ENCODE measurements at regions not wholly inside any gene's neighbourhood (a gene's known extent, or its start where the extent isn't known, plus 50 kb on each side); places are given as distances from the start of the nearest gene placed in this dataset.

DNA sequence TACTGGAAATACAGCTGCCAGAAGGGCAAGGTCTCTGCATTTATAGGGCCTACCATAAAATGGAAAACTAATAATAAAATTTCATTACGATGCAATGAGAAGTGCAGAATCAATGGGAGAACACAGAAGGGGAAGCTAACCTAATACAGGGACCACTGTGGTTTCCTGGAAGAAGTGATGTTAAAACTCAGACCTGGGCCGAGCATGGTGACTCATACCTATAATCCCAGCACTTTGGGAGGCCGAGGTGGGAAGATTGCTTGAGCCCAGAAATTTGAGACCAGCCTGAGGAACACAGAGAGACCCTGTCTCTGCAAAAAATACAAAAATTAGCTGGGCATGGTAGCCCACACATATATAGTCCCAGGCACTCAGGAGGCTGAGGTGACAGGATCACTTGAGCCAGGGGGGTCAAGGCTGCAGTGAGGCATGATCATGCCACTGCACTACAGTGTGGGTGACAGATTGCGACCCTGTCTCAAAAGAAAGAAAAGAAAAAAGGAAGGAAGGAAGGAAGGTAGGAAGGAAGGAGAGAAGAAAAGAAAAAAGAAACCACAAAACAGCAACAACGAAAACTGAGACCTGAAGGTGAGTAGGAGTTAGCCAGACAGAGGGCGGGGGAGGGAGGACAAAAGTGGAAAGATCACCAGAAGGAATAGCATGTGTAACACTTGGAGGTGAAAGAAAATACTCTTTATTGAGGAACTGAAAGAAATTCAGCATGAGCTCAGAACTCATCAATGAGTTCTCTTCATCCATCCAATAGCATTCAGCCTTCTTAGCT, 58.3 kb upstream of the DTNA start:
- H3K27me3 ChIP-seq (ENCODE audit: control insufficient read depth, insufficient read depth, low read length): no peaks in the 10 kb centered on the region
- H3K4me3 ChIP-seq (ENCODE audit: low read depth, low read length): no peak overlapping the region
- no peak overlapping the region for H3K27ac ChIP-seq (ENCODE audit: low read depth, low read length)
- H3K36me3 ChIP-seq (ENCODE audit: control insufficient read depth, insufficient read depth, low read length): no peaks in the 10 kb centered on the region
- no peaks in the 10 kb centered on the region for H3K9me3 ChIP-seq (ENCODE audit: control insufficient read depth, insufficient read depth, low read length)
- 89% methylated on average over 3 of the region's 6 CpGs for WGBS (ENCODE audit: insufficient coverage)
- no peak for DNase-seq (ENCODE audit: low read depth in 4 of 6, low spot score in 6 of 6)
- H3K4me1 ChIP-seq (ENCODE audit: control insufficient read depth, insufficient read depth, low read length): peaks cover 3% of the 10 kb centered on the region

DNA sequence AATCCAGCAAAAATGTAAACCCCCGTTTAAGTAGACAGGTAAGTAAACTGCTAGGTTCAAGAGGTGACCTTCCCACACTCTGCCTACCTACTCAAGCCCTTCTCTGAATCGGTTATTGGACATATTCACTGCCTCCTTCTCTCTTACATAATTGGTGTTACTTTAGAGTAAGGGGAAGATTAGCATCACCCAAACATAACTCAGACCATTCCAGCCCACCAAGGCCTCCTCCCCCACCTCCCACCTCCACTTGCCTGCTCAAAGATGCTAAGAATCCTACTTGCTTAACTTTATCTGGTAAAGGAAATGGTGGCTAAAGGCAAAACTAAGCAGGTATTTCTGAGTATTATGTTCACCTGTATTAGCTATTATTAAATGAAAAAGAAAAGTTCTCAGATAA, 55.0 kb upstream of the DTNA start:
- no peak overlapping the region for H3K4me3 ChIP-seq (ENCODE audit: low read depth, low read length)
- H3K27me3 ChIP-seq (ENCODE audit: control insufficient read depth, insufficient read depth, low read length): no peaks in the 10 kb centered on the region
- peaks cover 3% of the 10 kb centered on the region for H3K4me1 ChIP-seq (ENCODE audit: control insufficient read depth, insufficient read depth, low read length)
- no peaks in the 10 kb centered on the region for H3K36me3 ChIP-seq (ENCODE audit: control insufficient read depth, insufficient read depth, low read length)
- no CpG with 5 or more reads among the region's 2 CpGs for WGBS (ENCODE audit: insufficient coverage)
- H3K27ac ChIP-seq (ENCODE audit: low read depth, low read length): no peak overlapping the region
- DNase-seq (ENCODE audit: low read depth in 4 of 6, low spot score in 6 of 6): no peak
- no peaks in the 10 kb centered on the region for H3K9me3 ChIP-seq (ENCODE audit: control insufficient read depth, insufficient read depth, low read length)

DNA sequence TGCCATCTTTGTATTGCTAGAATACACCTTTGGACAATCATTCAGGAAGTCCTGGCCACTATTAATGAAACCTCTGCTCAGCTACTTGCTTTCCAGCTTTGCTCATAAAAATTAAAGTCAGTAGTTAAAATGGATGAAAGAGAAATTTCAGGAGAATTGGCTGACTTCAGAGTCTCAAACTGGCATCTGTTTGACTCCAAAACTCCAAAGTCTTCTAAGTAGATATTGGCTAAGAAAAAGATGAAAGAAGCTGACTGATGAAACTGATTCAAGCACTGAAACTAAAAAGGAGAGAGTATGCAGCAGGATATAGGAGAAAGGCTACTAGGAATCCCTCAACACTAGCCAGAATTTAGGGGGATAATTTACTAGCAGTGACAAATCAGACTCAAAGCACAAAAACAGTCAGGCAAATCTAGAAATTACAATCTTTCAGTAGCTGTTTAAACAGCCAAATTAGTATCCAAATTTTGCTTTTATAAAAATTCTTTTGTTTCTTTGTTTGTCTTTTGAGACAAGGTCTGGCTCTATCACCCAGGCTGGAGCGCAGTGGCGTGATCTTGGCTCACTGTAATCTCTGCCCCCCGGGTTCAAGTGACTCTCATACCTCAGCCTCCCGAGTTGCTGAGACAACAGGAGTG, 52.1 kb upstream of the DTNA start:
- no peaks in the 10 kb centered on the region for H3K4me1 ChIP-seq (ENCODE audit: control insufficient read depth, insufficient read depth, low read length)
- H3K27ac ChIP-seq (ENCODE audit: low read depth, low read length): no peak overlapping the region
- DNase-seq (ENCODE audit: low read depth in 4 of 6, low spot score in 6 of 6): peak in 1 of 6 donors; percentile 51
- no CpG with 5 or more reads among the region's 4 CpGs for WGBS (ENCODE audit: insufficient coverage)
- no peak overlapping the region for H3K4me3 ChIP-seq (ENCODE audit: low read depth, low read length)
- H3K36me3 ChIP-seq (ENCODE audit: control insufficient read depth, insufficient read depth, low read length): no peaks in the 10 kb centered on the region
- H3K9me3 ChIP-seq (ENCODE audit: control insufficient read depth, insufficient read depth, low read length): no peaks in the 10 kb centered on the region
- no peaks in the 10 kb centered on the region for H3K27me3 ChIP-seq (ENCODE audit: control insufficient read depth, insufficient read depth, low read length)

DNA sequence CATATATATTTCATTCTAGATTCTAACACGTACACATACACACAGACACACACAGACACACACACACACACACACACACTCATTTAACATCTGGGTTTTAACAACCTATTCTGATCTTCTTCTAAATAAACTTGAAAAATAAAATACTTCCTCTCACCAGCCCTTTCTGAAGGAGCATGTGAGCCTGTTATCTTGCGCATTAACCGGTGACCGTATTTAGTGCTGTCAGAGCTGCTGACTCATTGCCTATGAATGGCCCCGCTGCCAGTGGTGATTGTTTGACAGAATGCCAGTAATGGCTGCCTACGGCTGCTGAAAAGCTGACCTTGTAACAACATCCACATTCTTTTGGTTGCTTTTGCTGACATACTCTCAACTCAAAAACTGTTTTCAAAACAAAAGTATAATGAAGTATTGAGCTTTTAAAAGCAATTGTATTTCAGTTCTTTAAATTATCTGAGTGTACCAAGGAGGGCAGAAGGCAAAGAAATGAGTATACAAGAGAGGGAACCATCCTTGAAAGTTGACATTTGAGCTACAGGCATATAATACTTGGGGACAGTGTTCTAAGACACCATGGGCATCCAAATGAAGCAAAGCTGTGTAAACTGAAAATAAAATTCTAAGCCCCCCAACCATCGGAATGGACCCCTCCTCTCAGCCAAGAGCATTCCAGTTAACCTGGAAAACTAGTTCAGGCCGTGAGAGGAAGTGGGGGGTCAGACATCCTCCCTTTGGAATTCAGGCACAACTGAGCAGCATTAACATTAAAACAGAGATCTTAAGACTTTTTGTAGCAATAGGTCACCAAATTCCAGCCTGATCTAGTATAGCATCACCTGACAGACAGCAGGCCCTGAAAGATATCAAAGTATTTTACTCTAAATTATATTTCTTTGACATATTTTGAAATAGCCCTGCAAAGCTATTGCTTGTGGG, 50.2 kb upstream of the DTNA start:
- Histone ChIP-seq H3K4me1 (ENCODE audit: control insufficient read depth, insufficient read depth, low read length) (no peaks in the 10 kb centered on the region), H3K27ac (ENCODE audit: low read depth, low read length) (peak overlapping the region; percentile 40), H3K9me3 (ENCODE audit: control insufficient read depth, insufficient read depth, low read length) (no peaks in the 10 kb centered on the region), H3K4me3 (ENCODE audit: low read depth, low read length) (no peak overlapping the region), H3K36me3 (ENCODE audit: control insufficient read depth, insufficient read depth, low read length) (no peaks in the 10 kb centered on the region), H3K27me3 (ENCODE audit: control insufficient read depth, insufficient read depth, low read length) (no peaks in the 10 kb centered on the region)
- peak in 4 of 6 donors; percentile 36 to 85 (median 66) for DNase-seq (ENCODE audit: low read depth in 4 of 6, low spot score in 6 of 6)
- WGBS (ENCODE audit: insufficient coverage): 19% methylated on average over 4 of the region's 8 CpGs
